WTC11 (cell line): ENCODE measurements at regions not wholly inside any gene's neighbourhood (a gene's known extent, or its start where the extent isn't known, plus 50 kb on each side); places are given as distances from the start of the nearest gene placed in this dataset.
A peak's percentile ranks its signal among the peaks of the same experiment; 100 is the strongest.

Source experiments
- ATAC-seq: fragments of 200-7000 bp; cut with Tn5 transposase; 2 replicates; pipeline ENCODE4 v1.10.0; 2021; ENCODE audit warnings: mild to moderate bottlenecking, moderate library complexity
- CTCF ChIA-PET: fragments of 300-600 bp; sonication (Branson Sonifier 250); formaldehyde crosslinking; loops from one replicate; lab custom pipeline; 2021; ENCODE audit warnings: antibody characterized with exemption; lab: Charles Lee
- POLR2A ChIA-PET: fragments of 350-600 bp; sonication (Branson Sonifier 250); formaldehyde crosslinking; loops from one replicate; lab custom pipeline; 2021; ENCODE audit warnings: antibody characterized with exemption; lab: Charles Lee
- DNase-seq: peaks from one replicate; pipeline ENCODE4 v3.0.0; 2021; ENCODE audit warnings: low spot score
- H3K27ac Mint-ChIP-seq: 2 replicates; pipeline ENCODE4 v1.8.0; 2021; ENCODE audit warnings: mixed read lengths
- H3K27me3 Mint-ChIP-seq: 2 replicates; pipeline ENCODE4 v1.8.0; 2021; ENCODE audit warnings: low read depth, mild to moderate bottlenecking, moderate library complexity, mixed read lengths
- H3K36me3 Mint-ChIP-seq: 2 replicates; pipeline ENCODE4 v1.8.0; 2021; ENCODE audit warnings: mixed read lengths
- H3K4me1 Mint-ChIP-seq: 2 replicates; pipeline ENCODE4 v1.8.0; 2022; ENCODE audit warnings: mixed read lengths
- H3K4me3 Mint-ChIP-seq: 2 replicates; pipeline ENCODE4 v1.8.0; 2021; ENCODE audit warnings: mild to moderate bottlenecking, moderate library complexity, mixed read lengths
- H3K9me3 Mint-ChIP-seq: 2 replicates; pipeline ENCODE4 v1.8.0; 2021; ENCODE audit warnings: mixed read lengths
- CREM ChIP-seq: sonication (generic); formaldehyde crosslinking; IDR thresholded peaks from 2 replicates; pipeline ENCODE4 v1.8.1; 2022; ENCODE audit warnings: mild to moderate bottlenecking, missing genetic modification reagents, moderate library complexity
- ELF4 ChIP-seq: sonication (generic); formaldehyde crosslinking; IDR thresholded peaks from 2 replicates; pipeline ENCODE4 v1.8.1; 2022; ENCODE audit warnings: low read depth, mild to moderate bottlenecking, moderate library complexity, missing genetic modification reagents
- FOXJ3 ChIP-seq: sonication (generic); formaldehyde crosslinking; IDR thresholded peaks from 2 replicates; pipeline ENCODE4 v1.9.0; 2021; ENCODE audit warnings: missing genetic modification reagents, mild to moderate bottlenecking, borderline replicate concordance
- FOXP1 ChIP-seq: sonication (generic); formaldehyde crosslinking; IDR thresholded peaks from 2 replicates; pipeline ENCODE4 v1.8.0; 2022; ENCODE audit warnings: missing genetic modification reagents, mild to moderate bottlenecking, moderate library complexity, borderline replicate concordance
- HMGA2 ChIP-seq: fragments of 250-450 bp; sonication (Bioruptor Pico); IDR thresholded peaks from 2 replicates; pipeline ENCODE4 v1.4.0; 2021; ENCODE audit warnings: mild to moderate bottlenecking, moderate library complexity
- JUN ChIP-seq: sonication (generic); formaldehyde crosslinking; IDR thresholded peaks from 2 replicates; pipeline ENCODE4 v1.8.0; 2023; ENCODE audit warnings: mild to moderate bottlenecking, missing genetic modification reagents
- NR1H2 ChIP-seq: sonication (generic); formaldehyde crosslinking; IDR thresholded peaks from 2 replicates; pipeline ENCODE4 v1.9.0; 2021; ENCODE audit warnings: mild to moderate bottlenecking, moderate library complexity, missing genetic modification reagents
- SMAD3 ChIP-seq: sonication (generic); formaldehyde crosslinking; IDR thresholded peaks from 2 replicates; pipeline ENCODE4 v1.8.0; 2022; ENCODE audit warnings: missing genetic modification reagents, mild to moderate bottlenecking, borderline replicate concordance
- SMAD4 ChIP-seq: sonication (generic); formaldehyde crosslinking; IDR thresholded peaks from 2 replicates; pipeline ENCODE4 v1.8.0; 2022; ENCODE audit warnings: mild to moderate bottlenecking, missing genetic modification reagents
- TP53 ChIP-seq: sonication (generic); formaldehyde crosslinking; IDR thresholded peaks from 2 replicates; pipeline ENCODE4 v1.8.1; 2023; ENCODE audit warnings: mild to moderate bottlenecking, missing genetic modification reagents
- ZNF138 ChIP-seq: sonication (generic); formaldehyde crosslinking; conservative IDR thresholded peaks from 2 replicates; pipeline ENCODE4 v1.8.1; 2022; ENCODE audit warnings: mild to moderate bottlenecking, moderate library complexity, missing genetic modification reagents
- ZNF423 ChIP-seq: fragments of 250-450 bp; sonication (Bioruptor Pico); IDR thresholded peaks from 2 replicates; pipeline ENCODE4 v2.1.2; 2022; ENCODE audit warnings: mild to moderate bottlenecking, moderate library complexity
- ZNF671 ChIP-seq: fragments of 250-450 bp; sonication (Bioruptor Pico); IDR thresholded peaks from 2 replicates; pipeline ENCODE4 v1.8.0; 2021; ENCODE audit warnings: mild to moderate bottlenecking
- TF ChIP-seq, protein P1 (sequence below): sonication (generic); formaldehyde crosslinking; IDR thresholded peaks from 2 replicates; pipeline ENCODE4 v1.8.0; 2023; ENCODE audit warnings: missing genetic modification reagents, mild to moderate bottlenecking, borderline replicate concordance
- TF ChIP-seq, protein P2 (sequence below): fragments of 200-600 bp; IDR thresholded peaks from 2 replicates; pipeline ENCODE4 v1.8.0; 2022; ENCODE audit warnings: antibody characterized with exemption
- TF ChIP-seq, protein P3 (sequence below): fragments of 250-450 bp; sonication (Bioruptor Pico); IDR thresholded peaks from 2 replicates; pipeline ENCODE4 v1.9.0; 2021; ENCODE audit warnings: mild to moderate bottlenecking
- TF ChIP-seq, protein P4 (sequence below): fragments of 250-450 bp; sonication (Bioruptor Pico); conservative IDR thresholded peaks from 2 replicates; pipeline ENCODE4 v1.9.0; 2021; ENCODE audit warnings: mild to moderate bottlenecking
- TF ChIP-seq, protein P5 (sequence below): fragments of 250-450 bp; sonication (Bioruptor Pico); IDR thresholded peaks from 2 replicates; pipeline ENCODE4 v1.9.0; 2021; ENCODE audit warnings: mild to moderate bottlenecking
- TF ChIP-seq, protein P6 (sequence below): sonication (generic); formaldehyde crosslinking; IDR thresholded peaks from 2 replicates; pipeline ENCODE4 v1.8.1; 2023; ENCODE audit warnings: mild to moderate bottlenecking, missing genetic modification reagents

DNA sequence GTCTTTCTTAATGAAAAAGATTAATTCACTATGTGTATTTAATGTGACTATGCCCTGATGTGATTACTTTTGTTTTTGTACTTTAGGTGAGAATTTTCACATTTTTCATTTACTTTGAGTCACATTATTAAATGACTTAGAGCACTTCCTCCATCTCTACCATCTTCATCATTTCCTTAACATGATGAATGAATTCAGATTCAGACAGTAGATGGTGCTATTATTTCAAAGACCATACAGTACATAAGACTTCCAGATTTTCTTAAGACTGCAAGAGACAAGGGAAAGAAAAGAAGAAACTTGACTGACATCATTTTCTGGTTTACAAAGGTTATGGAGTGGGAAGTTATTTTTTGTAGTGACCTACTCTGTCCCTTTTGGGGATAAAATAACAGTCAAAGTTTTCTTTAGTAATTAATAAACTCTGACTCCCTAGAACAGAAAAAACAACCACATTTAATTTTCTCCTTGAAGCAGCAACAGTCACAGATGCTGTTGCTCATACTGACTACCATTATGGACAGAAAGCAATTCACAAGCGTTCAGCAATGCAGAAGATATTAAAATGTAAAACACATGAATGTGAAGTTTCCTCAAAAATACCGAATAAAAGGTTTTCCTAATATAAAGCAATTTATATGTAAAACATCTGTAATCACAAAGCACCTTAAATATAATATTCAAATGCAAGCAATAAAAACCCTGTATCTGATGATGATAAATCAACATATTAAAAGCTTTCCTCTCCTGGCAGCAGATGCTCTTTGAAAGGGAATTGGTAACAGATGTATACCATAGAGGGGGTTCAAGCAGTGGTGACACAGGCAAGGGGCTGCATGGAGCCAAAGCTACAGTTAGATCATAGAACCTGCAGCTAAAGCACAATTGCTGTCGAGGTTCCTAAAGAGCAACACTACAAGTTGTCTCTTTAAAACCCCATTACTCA, 1010.9 kb upstream of the NXPH2 start:
- H3K27me3 Mint-ChIP-seq, result no peaks in the 10 kb centered on the region
- ChIA-PET CTCF (no interaction called here), POLR2A (no interaction called here)
- peaks cover 16% of the 10 kb centered on the region for H3K4me1 Mint-ChIP-seq
- H3K36me3 Mint-ChIP-seq, result no peaks in the 10 kb centered on the region
- DNase-seq (no peak), ATAC-seq (peak; percentile 61)
- TF ChIP-seq JUN (CRISPR knock-in tag), result no peak
- TF ChIP-seq NR1H2 (CRISPR knock-in tag), result no peak
- no peak for TF ChIP-seq CREM (CRISPR knock-in tag)
- TF ChIP-seq, protein P1, sequence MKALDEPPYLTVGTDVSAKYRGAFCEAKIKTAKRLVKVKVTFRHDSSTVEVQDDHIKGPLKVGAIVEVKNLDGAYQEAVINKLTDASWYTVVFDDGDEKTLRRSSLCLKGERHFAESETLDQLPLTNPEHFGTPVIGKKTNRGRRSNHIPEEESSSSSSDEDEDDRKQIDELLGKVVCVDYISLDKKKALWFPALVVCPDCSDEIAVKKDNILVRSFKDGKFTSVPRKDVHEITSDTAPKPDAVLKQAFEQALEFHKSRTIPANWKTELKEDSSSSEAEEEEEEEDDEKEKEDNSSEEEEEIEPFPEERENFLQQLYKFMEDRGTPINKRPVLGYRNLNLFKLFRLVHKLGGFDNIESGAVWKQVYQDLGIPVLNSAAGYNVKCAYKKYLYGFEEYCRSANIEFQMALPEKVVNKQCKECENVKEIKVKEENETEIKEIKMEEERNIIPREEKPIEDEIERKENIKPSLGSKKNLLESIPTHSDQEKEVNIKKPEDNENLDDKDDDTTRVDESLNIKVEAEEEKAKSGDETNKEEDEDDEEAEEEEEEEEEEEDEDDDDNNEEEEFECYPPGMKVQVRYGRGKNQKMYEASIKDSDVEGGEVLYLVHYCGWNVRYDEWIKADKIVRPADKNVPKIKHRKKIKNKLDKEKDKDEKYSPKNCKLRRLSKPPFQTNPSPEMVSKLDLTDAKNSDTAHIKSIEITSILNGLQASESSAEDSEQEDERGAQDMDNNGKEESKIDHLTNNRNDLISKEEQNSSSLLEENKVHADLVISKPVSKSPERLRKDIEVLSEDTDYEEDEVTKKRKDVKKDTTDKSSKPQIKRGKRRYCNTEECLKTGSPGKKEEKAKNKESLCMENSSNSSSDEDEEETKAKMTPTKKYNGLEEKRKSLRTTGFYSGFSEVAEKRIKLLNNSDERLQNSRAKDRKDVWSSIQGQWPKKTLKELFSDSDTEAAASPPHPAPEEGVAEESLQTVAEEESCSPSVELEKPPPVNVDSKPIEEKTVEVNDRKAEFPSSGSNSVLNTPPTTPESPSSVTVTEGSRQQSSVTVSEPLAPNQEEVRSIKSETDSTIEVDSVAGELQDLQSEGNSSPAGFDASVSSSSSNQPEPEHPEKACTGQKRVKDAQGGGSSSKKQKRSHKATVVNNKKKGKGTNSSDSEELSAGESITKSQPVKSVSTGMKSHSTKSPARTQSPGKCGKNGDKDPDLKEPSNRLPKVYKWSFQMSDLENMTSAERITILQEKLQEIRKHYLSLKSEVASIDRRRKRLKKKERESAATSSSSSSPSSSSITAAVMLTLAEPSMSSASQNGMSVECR (CRISPR knock-in tag), result no peak
- no peak overlapping the region for H3K4me3 Mint-ChIP-seq
- H3K9me3 Mint-ChIP-seq, result 0 out of 2 replicates have a peak, but pooled peaks cover 3% of the 10 kb centered on the region
- no peak overlapping the region for H3K27ac Mint-ChIP-seq

DNA sequence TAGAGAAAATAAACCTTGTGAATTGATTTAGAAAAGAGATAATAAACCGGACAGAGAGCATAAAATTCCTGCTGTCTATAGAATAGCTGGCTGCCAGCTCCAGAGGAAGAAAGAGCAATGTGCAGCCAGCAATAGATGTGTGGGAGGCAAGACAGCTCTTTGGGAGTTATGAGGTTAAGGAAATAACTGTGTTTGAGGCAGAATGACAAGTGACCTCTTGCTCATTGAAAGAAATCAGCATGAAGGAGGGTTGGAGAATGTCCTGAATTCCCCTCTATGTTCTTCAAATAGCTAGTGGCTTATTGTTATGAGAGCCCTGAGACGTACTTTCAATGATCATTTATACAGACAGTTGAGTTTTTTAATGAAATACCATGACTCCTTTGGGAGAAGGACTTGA, 1009.9 kb upstream of the NXPH2 start:
- no peak for DNase-seq
- TF ChIP-seq HMGA2 (CRISPR knock-in tag) (no peak), ZNF423 (CRISPR knock-in tag) (no peak), FOXJ3 (CRISPR knock-in tag) (no peak), ZNF138 (CRISPR knock-in tag) (no peak), SMAD3 (CRISPR knock-in tag) (no peak), FOXP1 (no peak), ELF4 (no peak), SMAD4 (CRISPR knock-in tag) (no peak), TP53 (CRISPR knock-in tag) (no peak), ZNF671 (CRISPR knock-in tag) (no peak)
- TF ChIP-seq, protein P2, sequence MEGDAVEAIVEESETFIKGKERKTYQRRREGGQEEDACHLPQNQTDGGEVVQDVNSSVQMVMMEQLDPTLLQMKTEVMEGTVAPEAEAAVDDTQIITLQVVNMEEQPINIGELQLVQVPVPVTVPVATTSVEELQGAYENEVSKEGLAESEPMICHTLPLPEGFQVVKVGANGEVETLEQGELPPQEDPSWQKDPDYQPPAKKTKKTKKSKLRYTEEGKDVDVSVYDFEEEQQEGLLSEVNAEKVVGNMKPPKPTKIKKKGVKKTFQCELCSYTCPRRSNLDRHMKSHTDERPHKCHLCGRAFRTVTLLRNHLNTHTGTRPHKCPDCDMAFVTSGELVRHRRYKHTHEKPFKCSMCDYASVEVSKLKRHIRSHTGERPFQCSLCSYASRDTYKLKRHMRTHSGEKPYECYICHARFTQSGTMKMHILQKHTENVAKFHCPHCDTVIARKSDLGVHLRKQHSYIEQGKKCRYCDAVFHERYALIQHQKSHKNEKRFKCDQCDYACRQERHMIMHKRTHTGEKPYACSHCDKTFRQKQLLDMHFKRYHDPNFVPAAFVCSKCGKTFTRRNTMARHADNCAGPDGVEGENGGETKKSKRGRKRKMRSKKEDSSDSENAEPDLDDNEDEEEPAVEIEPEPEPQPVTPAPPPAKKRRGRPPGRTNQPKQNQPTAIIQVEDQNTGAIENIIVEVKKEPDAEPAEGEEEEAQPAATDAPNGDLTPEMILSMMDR, result no peak
- TF ChIP-seq, protein P3, sequence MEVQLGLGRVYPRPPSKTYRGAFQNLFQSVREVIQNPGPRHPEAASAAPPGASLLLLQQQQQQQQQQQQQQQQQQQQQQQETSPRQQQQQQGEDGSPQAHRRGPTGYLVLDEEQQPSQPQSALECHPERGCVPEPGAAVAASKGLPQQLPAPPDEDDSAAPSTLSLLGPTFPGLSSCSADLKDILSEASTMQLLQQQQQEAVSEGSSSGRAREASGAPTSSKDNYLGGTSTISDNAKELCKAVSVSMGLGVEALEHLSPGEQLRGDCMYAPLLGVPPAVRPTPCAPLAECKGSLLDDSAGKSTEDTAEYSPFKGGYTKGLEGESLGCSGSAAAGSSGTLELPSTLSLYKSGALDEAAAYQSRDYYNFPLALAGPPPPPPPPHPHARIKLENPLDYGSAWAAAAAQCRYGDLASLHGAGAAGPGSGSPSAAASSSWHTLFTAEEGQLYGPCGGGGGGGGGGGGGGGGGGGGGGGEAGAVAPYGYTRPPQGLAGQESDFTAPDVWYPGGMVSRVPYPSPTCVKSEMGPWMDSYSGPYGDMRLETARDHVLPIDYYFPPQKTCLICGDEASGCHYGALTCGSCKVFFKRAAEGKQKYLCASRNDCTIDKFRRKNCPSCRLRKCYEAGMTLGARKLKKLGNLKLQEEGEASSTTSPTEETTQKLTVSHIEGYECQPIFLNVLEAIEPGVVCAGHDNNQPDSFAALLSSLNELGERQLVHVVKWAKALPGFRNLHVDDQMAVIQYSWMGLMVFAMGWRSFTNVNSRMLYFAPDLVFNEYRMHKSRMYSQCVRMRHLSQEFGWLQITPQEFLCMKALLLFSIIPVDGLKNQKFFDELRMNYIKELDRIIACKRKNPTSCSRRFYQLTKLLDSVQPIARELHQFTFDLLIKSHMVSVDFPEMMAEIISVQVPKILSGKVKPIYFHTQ (CRISPR knock-in tag), result no peak
- TF ChIP-seq, protein P4, sequence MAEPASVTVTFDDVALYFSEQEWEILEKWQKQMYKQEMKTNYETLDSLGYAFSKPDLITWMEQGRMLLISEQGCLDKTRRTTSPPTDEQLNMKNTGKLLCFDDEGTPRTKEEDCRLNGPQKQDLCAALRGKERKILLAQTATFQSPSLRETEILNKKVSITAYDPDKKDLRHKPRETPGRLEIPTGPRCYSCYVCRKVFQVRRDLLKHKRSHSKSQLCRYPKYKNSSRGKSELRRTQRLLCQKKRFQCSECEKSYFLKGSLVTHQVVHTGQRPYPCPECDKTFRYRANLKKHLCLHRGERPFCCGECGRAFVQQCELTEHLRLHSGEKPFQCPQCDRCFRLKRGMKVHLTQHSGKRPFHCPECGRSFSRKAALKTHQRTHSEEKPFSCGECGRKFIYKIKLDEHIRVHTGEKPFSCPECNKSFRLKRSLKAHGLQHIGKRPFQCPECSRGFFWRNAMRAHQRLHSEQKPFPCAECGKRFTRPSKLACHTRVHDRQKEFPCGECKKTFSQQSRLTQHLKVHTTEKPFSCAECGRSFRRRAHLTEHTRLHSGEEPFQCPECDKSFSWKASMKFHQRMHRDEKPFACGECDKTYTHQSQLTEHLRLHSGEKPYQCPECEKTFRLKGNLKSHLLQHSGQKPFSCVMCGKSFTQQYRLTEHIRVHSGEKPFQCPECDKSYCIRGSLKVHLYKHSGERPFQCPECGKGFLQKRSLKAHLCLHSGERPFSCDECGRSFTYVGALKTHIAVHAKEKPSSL (CRISPR knock-in tag), result no peak
- TF ChIP-seq, protein P5, sequence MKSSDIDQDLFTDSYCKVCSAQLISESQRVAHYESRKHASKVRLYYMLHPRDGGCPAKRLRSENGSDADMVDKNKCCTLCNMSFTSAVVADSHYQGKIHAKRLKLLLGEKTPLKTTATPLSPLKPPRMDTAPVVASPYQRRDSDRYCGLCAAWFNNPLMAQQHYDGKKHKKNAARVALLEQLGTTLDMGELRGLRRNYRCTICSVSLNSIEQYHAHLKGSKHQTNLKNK (CRISPR knock-in tag), result no peak
- TF ChIP-seq, protein P6, sequence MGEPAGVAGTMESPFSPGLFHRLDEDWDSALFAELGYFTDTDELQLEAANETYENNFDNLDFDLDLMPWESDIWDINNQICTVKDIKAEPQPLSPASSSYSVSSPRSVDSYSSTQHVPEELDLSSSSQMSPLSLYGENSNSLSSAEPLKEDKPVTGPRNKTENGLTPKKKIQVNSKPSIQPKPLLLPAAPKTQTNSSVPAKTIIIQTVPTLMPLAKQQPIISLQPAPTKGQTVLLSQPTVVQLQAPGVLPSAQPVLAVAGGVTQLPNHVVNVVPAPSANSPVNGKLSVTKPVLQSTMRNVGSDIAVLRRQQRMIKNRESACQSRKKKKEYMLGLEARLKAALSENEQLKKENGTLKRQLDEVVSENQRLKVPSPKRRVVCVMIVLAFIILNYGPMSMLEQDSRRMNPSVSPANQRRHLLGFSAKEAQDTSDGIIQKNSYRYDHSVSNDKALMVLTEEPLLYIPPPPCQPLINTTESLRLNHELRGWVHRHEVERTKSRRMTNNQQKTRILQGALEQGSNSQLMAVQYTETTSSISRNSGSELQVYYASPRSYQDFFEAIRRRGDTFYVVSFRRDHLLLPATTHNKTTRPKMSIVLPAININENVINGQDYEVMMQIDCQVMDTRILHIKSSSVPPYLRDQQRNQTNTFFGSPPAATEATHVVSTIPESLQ (CRISPR knock-in tag), result no peak
- TF ChIP-seq, all 79 proteins: peak for 0
- Mint-ChIP-seq H3K9me3 (0 out of 2 replicates have a peak, but pooled peaks cover 3% of the 10 kb centered on the region), H3K27ac (no peak overlapping the region), H3K36me3 (no peaks in the 10 kb centered on the region), H3K27me3 (no peaks in the 10 kb centered on the region), H3K4me1 (peaks cover 13% of the 10 kb centered on the region), H3K4me3 (no peak overlapping the region)
- CTCF ChIA-PET, result no interaction called here
- no peak for ATAC-seq
- POLR2A ChIA-PET, result no interaction called here
